ENCODE measurements at regions not wholly inside any gene's neighbourhood (a gene's known extent, or its start where the extent isn't known, plus 50 kb on each side); places are given as distances from the start of the nearest gene placed in this dataset.

DNA sequence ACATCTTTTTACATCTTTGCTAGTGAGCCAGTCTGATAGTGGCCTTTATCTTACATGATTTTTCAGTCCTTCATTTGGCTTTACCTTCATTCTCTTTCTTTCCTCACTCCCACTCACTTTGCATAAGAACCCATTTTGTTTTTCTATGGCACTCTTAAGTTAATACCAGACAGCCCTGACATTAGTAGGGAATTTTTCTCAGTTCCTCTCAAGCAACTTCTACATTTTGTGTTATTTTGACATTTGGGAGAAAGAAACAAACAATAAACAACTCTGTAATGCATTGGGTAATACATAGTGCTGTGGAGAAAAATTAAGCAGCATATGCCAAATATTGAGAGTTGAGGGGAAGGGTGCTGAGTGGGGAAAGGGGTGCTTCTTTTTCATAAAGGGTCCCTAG lies 524.1 kb upstream of the JAG1 start:
- Histone ChIP-seq H3K27ac (ENCODE audit: poor library complexity, severe bottlenecking) (peak overlapping the region; percentile 97), H3K4me1 (ENCODE audit: insufficient read depth, poor library complexity, severe bottlenecking) (peaks cover 31% of the 10 kb centered on the region), H3K27me3 (ENCODE audit: insufficient read depth, poor library complexity, severe bottlenecking) (no peaks in the 10 kb centered on the region), H3K4me3 (ENCODE audit: severe bottlenecking) (no peak overlapping the region), H3K36me3 (ENCODE audit: low read depth) (no peaks in the 10 kb centered on the region), H3K9me3 (ENCODE audit: severe bottlenecking) (no peaks in the 10 kb centered on the region)
- TF ChIP-seq, protein P1, sequence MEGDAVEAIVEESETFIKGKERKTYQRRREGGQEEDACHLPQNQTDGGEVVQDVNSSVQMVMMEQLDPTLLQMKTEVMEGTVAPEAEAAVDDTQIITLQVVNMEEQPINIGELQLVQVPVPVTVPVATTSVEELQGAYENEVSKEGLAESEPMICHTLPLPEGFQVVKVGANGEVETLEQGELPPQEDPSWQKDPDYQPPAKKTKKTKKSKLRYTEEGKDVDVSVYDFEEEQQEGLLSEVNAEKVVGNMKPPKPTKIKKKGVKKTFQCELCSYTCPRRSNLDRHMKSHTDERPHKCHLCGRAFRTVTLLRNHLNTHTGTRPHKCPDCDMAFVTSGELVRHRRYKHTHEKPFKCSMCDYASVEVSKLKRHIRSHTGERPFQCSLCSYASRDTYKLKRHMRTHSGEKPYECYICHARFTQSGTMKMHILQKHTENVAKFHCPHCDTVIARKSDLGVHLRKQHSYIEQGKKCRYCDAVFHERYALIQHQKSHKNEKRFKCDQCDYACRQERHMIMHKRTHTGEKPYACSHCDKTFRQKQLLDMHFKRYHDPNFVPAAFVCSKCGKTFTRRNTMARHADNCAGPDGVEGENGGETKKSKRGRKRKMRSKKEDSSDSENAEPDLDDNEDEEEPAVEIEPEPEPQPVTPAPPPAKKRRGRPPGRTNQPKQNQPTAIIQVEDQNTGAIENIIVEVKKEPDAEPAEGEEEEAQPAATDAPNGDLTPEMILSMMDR (IDR thresholded peaks at IDR 0.05; ENCODE audit: poor library complexity, severe bottlenecking) = no peak
- DNase-seq (ENCODE audit: low spot score) (no peak), ATAC-seq (ENCODE audit: low read depth) (no peak)

DNA sequence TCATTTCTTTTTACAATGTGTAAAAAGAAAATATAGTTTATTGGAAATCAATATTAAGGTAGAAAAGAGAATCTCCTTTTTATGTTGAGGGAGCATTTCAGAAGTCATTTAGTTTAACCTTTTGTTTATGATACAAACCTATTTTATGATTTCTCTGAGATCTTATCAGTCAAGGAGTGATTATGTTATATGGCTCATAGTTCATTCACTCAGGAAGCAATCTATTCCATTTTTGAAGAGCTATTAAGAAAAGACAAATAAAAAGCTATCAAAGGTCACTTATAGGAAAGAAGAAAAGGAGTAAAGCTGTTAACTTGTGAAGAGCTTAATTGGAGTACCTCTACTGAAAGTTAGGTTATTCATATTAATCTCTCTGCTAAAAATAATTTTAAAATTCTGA lies 526.6 kb upstream of the JAG1 start:
- H3K27ac ChIP-seq (ENCODE audit: poor library complexity, severe bottlenecking) = no peak overlapping the region
- H3K4me1 ChIP-seq (ENCODE audit: insufficient read depth, poor library complexity, severe bottlenecking) = peaks cover 31% of the 10 kb centered on the region
- DNase-seq (ENCODE audit: low spot score) = no peak
- no peaks in the 10 kb centered on the region for H3K27me3 ChIP-seq (ENCODE audit: insufficient read depth, poor library complexity, severe bottlenecking)
- H3K36me3 ChIP-seq (ENCODE audit: low read depth) = no peaks in the 10 kb centered on the region
- ATAC-seq (ENCODE audit: low read depth) = no peak
- H3K9me3 ChIP-seq (ENCODE audit: severe bottlenecking) = no peaks in the 10 kb centered on the region
- TF ChIP-seq, protein P1 (IDR thresholded peaks at IDR 0.05; ENCODE audit: poor library complexity, severe bottlenecking) = no peak
- H3K4me3 ChIP-seq (ENCODE audit: severe bottlenecking) = no peak overlapping the region

DNA sequence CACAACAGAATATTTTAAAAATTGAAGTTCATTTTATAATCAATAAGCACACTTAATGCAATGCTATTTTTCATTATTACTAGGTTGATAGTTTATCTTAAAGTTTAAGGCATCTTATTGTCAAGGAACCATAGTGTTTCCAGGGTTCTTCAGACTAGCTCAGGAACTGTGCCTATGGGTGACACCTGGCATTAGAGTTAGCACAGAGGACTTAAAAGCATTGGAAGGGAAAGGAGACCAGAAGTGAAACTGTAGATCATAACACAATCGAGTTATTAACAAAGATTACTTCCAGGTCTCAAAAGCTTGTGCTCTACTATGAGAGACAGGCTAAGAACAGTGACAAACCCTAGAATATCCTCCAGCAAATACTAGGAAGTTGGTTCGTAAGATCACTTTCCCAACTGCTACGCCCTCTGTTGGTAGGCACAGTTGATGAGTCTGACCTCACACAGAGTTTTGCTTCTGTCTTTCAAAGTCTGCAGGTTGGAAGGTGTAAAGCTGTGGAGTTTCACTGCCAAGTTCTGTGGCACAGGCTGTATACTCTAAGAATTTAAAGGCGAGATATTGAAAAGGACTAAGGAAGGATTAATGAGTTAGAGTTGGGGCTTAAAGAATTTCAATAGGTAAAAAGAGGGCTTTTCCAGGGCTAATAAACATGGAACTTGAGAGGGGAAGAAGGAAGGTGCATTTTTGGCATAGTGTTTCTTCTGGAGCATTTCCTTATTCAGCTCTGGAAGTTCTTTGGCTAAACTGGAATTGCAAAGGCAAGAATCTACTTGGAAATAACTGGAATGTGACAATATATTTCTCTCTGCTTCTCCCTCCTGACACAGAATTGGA lies 531.3 kb upstream of the JAG1 start:
- ATAC-seq (ENCODE audit: low read depth) (peak; percentile 51), DNase-seq (ENCODE audit: low spot score) (no peak)
- TF ChIP-seq, protein P1 (IDR thresholded peaks at IDR 0.05; ENCODE audit: poor library complexity, severe bottlenecking) = peak; percentile 90
- H3K27ac ChIP-seq (ENCODE audit: poor library complexity, severe bottlenecking) = peak overlapping the region; percentile 95
- H3K9me3 ChIP-seq (ENCODE audit: severe bottlenecking) = no peaks in the 10 kb centered on the region
- H3K4me3 ChIP-seq (ENCODE audit: severe bottlenecking) = no peak overlapping the region
- no peaks in the 10 kb centered on the region for H3K27me3 ChIP-seq (ENCODE audit: insufficient read depth, poor library complexity, severe bottlenecking)
- H3K36me3 ChIP-seq (ENCODE audit: low read depth) = no peaks in the 10 kb centered on the region
- H3K4me1 ChIP-seq (ENCODE audit: insufficient read depth, poor library complexity, severe bottlenecking) = peaks cover 42% of the 10 kb centered on the region

DNA sequence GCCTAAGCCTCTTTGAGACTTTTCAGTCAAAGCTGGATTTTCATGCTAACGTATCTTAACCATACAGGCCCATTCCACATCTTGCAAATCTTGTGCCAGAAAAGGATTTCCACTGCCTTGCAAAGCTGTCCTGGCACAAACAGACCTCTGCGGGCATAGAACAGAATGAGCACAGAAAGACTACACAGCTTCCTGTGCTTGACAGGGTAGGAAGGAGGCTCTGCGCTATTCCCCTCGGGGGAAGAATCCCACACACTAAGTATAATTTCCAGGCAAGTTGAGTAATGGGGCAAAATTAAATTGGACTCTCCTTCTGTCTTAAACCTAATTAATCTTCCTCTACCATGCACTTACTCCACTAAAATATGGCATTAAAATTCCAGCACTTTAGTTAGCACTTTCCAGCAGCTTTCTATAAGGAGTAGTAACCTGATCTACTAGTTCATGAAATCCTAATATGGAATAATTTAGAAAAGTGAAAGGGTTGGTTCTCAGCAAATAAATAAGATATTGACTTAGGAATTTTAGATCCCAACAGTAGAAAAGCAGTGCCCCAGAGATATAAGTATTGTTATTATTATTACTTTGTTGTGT lies 532.1 kb upstream of the JAG1 start:
- no peaks in the 10 kb centered on the region for H3K36me3 ChIP-seq (ENCODE audit: low read depth)
- H3K9me3 ChIP-seq (ENCODE audit: severe bottlenecking) = no peaks in the 10 kb centered on the region
- peaks cover 38% of the 10 kb centered on the region for H3K4me1 ChIP-seq (ENCODE audit: insufficient read depth, poor library complexity, severe bottlenecking)
- H3K27me3 ChIP-seq (ENCODE audit: insufficient read depth, poor library complexity, severe bottlenecking) = no peaks in the 10 kb centered on the region
- TF ChIP-seq, protein P1 (IDR thresholded peaks at IDR 0.05; ENCODE audit: poor library complexity, severe bottlenecking) = no peak
- H3K27ac ChIP-seq (ENCODE audit: poor library complexity, severe bottlenecking) = peak overlapping the region; percentile 95
- H3K4me3 ChIP-seq (ENCODE audit: severe bottlenecking) = no peak overlapping the region
- ATAC-seq (ENCODE audit: low read depth) = no peak
- no peak for DNase-seq (ENCODE audit: low spot score)

All from RWPE2 (cell line).